ENCODE measurements at regions not wholly inside any gene's neighbourhood (a gene's known extent, or its start where the extent isn't known, plus 50 kb on each side); places are given as distances from the start of the nearest gene placed in this dataset.

GRCh38 chr10:91040343-91040742 lies 119.5 kb upstream of the ANKRD1 start:
- no peak for TF ChIP-seq CTCF (IDR thresholded peaks at IDR 0.05)
- TF ChIP-seq POLR2A (IDR thresholded peaks at IDR 0.05): no peak
